AG09309 (cell line): ENCODE measurements at regions not wholly inside any gene's neighbourhood (a gene's known extent, or its start where the extent isn't known, plus 50 kb on each side); places are given as distances from the start of the nearest gene placed in this dataset.
"Not testable (repeated sequence)": the region's sequence is repeated elsewhere in the genome, so short reads cannot be mapped to it uniquely, and the experiment has no call there.

Experiments used
- DNase-seq: peaks from one replicate; pipeline ENCODE4 v3.0.0-alpha.2; 2010; ENCODE audit warnings: low read depth
- H3K4me3 ChIP-seq: 2 replicates; pipeline ENCODE4 v1.5.1; 2011; ENCODE audit warnings: mild to moderate bottlenecking, low read depth, low read length, moderate library complexity; ENCODE audit not compliant: control insufficient read depth
- CTCF ChIP-seq: IDR thresholded peaks from 2 replicates; pipeline ENCODE4 v1.5.1; 2011; ENCODE audit warnings: mild to moderate bottlenecking, low read depth, low read length, inconsistent platforms; ENCODE audit not compliant: insufficient read depth, control insufficient read depth; ENCODE audit errors: missing control alignments

- TF ChIP-seq CTCF = no peak
- H3K4me3 ChIP-seq = no peak overlapping the region
- no peak for DNase-seq
These were observed 182.0 kb upstream of the IRX5 start for GRCh38 chr16:54748611-54749190.

- no peak for TF ChIP-seq CTCF
- H3K4me3 ChIP-seq = no peak overlapping the region
- DNase-seq = no peak
These were observed 184.1 kb upstream of the IRX5 start for GRCh38 chr16:54746596-54746995.

- TF ChIP-seq CTCF = no peak
- no peak for DNase-seq
- H3K4me3 ChIP-seq = no peak overlapping the region
These were observed 185.7 kb upstream of the IRX5 start for GRCh38 chr16:54744998-54745397.

DNA sequence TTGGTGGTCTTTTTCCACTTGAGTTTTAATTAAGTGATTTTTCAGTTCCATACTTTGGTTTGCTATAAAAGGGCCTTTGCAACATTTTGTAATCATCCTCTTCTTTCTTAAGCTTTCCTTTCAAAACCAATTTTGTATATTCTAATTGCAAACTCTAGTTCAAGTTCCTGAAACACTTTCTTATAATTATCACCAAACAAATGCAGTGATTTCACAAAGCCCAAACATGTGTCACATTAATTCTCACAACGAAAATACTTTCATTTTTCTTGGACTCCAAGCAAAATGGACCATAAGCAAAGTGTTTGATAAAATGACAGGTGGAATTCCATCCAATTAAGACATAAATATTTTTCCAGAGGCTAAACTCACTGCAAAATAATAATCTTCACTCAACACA is 188.2 kb upstream of the IRX5 start:
- no peak for TF ChIP-seq CTCF

GRCh38 chr16:54739381-54739780 is 191.3 kb upstream of the IRX5 start:
- DNase-seq = no peak
- no peak for TF ChIP-seq CTCF
- no peak overlapping the region for H3K4me3 ChIP-seq

More for the DNA sequence above, 188.2 kb upstream of the IRX5 start:
- DNase-seq = no peak
- H3K4me3 ChIP-seq = no peak overlapping the region

DNA sequence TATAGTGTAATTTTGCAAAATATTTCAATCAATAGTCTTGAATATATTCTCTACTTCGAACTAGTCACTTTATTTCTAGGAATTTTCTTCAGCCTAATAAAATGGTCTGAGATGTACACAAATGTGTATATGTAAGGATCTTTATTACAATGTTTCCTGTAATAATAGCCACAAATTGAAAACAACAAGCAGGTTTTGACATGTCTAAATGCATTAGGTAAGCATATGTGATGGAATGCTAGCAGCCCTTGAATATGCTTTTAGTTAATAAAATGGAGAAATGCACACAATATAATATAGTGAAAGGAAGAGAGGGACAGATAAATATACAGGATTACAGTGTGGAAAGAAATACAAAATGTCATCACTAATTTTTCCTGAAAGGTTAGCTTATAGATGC is 196.5 kb upstream of the IRX5 start:
- no peak for TF ChIP-seq CTCF
- DNase-seq = no peak
- H3K4me3 ChIP-seq = no peak overlapping the region

DNA sequence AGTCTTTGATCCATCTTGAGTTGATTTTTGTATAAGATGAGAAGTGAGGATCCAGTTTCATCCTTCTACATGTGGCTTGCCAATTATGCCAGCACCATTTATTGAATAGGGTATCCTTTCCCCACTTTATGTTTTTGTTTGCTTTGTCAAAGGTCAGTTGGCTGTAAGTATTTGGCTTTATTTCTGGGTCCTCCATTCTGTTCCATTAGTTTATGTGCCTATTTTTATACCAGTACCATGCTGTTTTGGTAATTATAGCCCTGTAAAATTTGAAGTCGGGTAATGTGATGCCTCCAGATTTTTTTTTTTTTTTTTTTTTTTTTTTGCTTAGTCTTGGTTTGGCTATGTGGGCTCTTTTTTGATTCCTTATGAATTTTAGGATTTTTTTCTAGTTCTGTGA is 203.0 kb upstream of the IRX5 start:
- not testable (repeated sequence) for DNase-seq, H3K4me3 ChIP-seq
